Duodenal mucosa (tissue), 2 donors: ENCODE measurements at regions not wholly inside any gene's neighbourhood (a gene's known extent, or its start where the extent isn't known, plus 50 kb on each side); places are given as distances from the start of the nearest gene placed in this dataset.

ENCODE experiments used
- H3K27ac ChIP-seq: one replicate; pipeline ENCODE4 v1.7.0; 2013; ENCODE audit warnings: low read depth, low read length
- H3K27me3 ChIP-seq, 2 donors: one replicate each; pipeline ENCODE4 v1.7.0; 2013; ENCODE audit warnings: low read length in 2 of 2, control low read depth in 1 of 2; ENCODE audit not compliant: insufficient read depth in 2 of 2, control insufficient read depth in 1 of 2
- H3K36me3 ChIP-seq, 2 donors: one replicate each; pipeline ENCODE4 v1.7.0; 2013; ENCODE audit warnings: low read length in 2 of 2, control low read depth in 1 of 2; ENCODE audit not compliant: insufficient read depth in 2 of 2, control insufficient read depth in 1 of 2
- H3K4me1 ChIP-seq, 2 donors: one replicate each; pipeline ENCODE4 v1.7.0; 2013; ENCODE audit warnings: low read length in 2 of 2, control low read depth in 1 of 2; ENCODE audit not compliant: insufficient read depth in 2 of 2, control insufficient read depth in 1 of 2
- H3K4me3 ChIP-seq, 2 donors: one replicate each; pipeline ENCODE4 v1.7.0; 2013; ENCODE audit warnings: low read length in 2 of 2, low read depth in 1 of 2
- H3K9ac ChIP-seq, 2 donors: one replicate each; pipeline ENCODE4 v1.7.0; 2013; ENCODE audit warnings: low read length in 2 of 2, low read depth in 1 of 2
- H3K9me3 ChIP-seq, 2 donors: one replicate each; pipeline ENCODE4 v1.7.0; 2013; ENCODE audit warnings: low read length in 2 of 2, control low read depth in 1 of 2; ENCODE audit not compliant: control insufficient read depth in 1 of 2

GRCh38 chr12:20011200-20011599 lies 357.1 kb upstream of the PDE3A start:
- no peak overlapping the region for H3K27ac ChIP-seq
- no peaks in the 10 kb centered on the region for H3K27me3 ChIP-seq
- no peaks in the 10 kb centered on the region for H3K4me1 ChIP-seq
- H3K36me3 ChIP-seq, result no peaks in the 10 kb centered on the region
- H3K9ac ChIP-seq, result no peak overlapping the region
- no peak overlapping the region for H3K4me3 ChIP-seq
- no peaks in the 10 kb centered on the region for H3K9me3 ChIP-seq

- Histone ChIP-seq H3K27me3 (no peaks in the 10 kb centered on the region), H3K27ac (no peak overlapping the region), H3K4me1 (peaks cover 0 to 7% of the 10 kb centered on the region in 2 donors), H3K9ac (no peak overlapping the region), H3K36me3 (no peaks in the 10 kb centered on the region), H3K9me3 (no peaks in the 10 kb centered on the region), H3K4me3 (no peak overlapping the region)
These were observed 350.5 kb upstream of the PDE3A start for GRCh38 chr12:20017802-20018201.

GRCh38 chr12:20018406-20018805 lies 349.9 kb upstream of the PDE3A start:
- Histone ChIP-seq H3K9ac (no peak overlapping the region), H3K4me1 (peaks cover 0 to 7% of the 10 kb centered on the region in 2 donors), H3K9me3 (no peaks in the 10 kb centered on the region), H3K36me3 (no peaks in the 10 kb centered on the region), H3K27me3 (no peaks in the 10 kb centered on the region), H3K27ac (no peak overlapping the region), H3K4me3 (no peak overlapping the region)

- no peak overlapping the region for H3K27ac ChIP-seq
- H3K4me1 ChIP-seq, result no peaks in the 10 kb centered on the region
- H3K36me3 ChIP-seq, result no peaks in the 10 kb centered on the region
- no peaks in the 10 kb centered on the region for H3K9me3 ChIP-seq
- H3K9ac ChIP-seq, result no peak overlapping the region
- no peak overlapping the region for H3K4me3 ChIP-seq
- H3K27me3 ChIP-seq, result no peaks in the 10 kb centered on the region
These were observed 344.1 kb upstream of the PDE3A start for GRCh38 chr12:20024194-20024593.

- H3K4me1 ChIP-seq, result no peaks in the 10 kb centered on the region
- H3K27ac ChIP-seq, result no peak overlapping the region
- no peak overlapping the region for H3K4me3 ChIP-seq
- H3K9me3 ChIP-seq, result no peaks in the 10 kb centered on the region
- no peaks in the 10 kb centered on the region for H3K27me3 ChIP-seq
- no peaks in the 10 kb centered on the region for H3K36me3 ChIP-seq
- no peak overlapping the region for H3K9ac ChIP-seq
These were observed 340.3 kb upstream of the PDE3A start for GRCh38 chr12:20028033-20028432.

GRCh38 chr12:20030826-20031225 lies 337.5 kb upstream of the PDE3A start:
- Histone ChIP-seq H3K9ac (no peak overlapping the region), H3K4me1 (no peaks in the 10 kb centered on the region), H3K9me3 (no peaks in the 10 kb centered on the region), H3K27ac (no peak overlapping the region), H3K27me3 (no peaks in the 10 kb centered on the region), H3K4me3 (no peak overlapping the region), H3K36me3 (no peaks in the 10 kb centered on the region)

- Histone ChIP-seq H3K36me3 (no peaks in the 10 kb centered on the region), H3K9me3 (no peaks in the 10 kb centered on the region), H3K27me3 (no peaks in the 10 kb centered on the region), H3K4me1 (no peaks in the 10 kb centered on the region), H3K9ac (no peak overlapping the region), H3K4me3 (no peak overlapping the region), H3K27ac (no peak overlapping the region)
These were observed 328.8 kb upstream of the PDE3A start for GRCh38 chr12:20039562-20039961.

- Histone ChIP-seq H3K9me3 (no peaks in the 10 kb centered on the region), H3K4me1 (no peaks in the 10 kb centered on the region), H3K36me3 (no peaks in the 10 kb centered on the region), H3K27me3 (no peaks in the 10 kb centered on the region), H3K9ac (no peak overlapping the region), H3K4me3 (no peak overlapping the region), H3K27ac (no peak overlapping the region)
These were observed 328.2 kb upstream of the PDE3A start for GRCh38 chr12:20040184-20040583.

GRCh38 chr12:20040831-20041230 lies 327.5 kb upstream of the PDE3A start:
- no peaks in the 10 kb centered on the region for H3K27me3 ChIP-seq
- no peak overlapping the region for H3K27ac ChIP-seq
- H3K4me1 ChIP-seq, result no peaks in the 10 kb centered on the region
- H3K36me3 ChIP-seq, result no peaks in the 10 kb centered on the region
- no peaks in the 10 kb centered on the region for H3K9me3 ChIP-seq
- no peak overlapping the region for H3K9ac ChIP-seq
- no peak overlapping the region for H3K4me3 ChIP-seq

GRCh38 chr12:20044351-20044750 lies 324.0 kb upstream of the PDE3A start:
- Histone ChIP-seq H3K27ac (no peak overlapping the region), H3K9ac (no peak overlapping the region), H3K27me3 (no peaks in the 10 kb centered on the region), H3K4me1 (no peaks in the 10 kb centered on the region), H3K36me3 (no peaks in the 10 kb centered on the region), H3K4me3 (no peak overlapping the region), H3K9me3 (no peaks in the 10 kb centered on the region)

- no peaks in the 10 kb centered on the region for H3K27me3 ChIP-seq
- no peak overlapping the region for H3K27ac ChIP-seq
These were observed 323.5 kb upstream of the PDE3A start for GRCh38 chr12:20044846-20045245.

More at GRCh38 chr12:20044846-20045245, 323.5 kb upstream of the PDE3A start:
- H3K9me3 ChIP-seq, result no peaks in the 10 kb centered on the region
- H3K36me3 ChIP-seq, result no peaks in the 10 kb centered on the region
- no peaks in the 10 kb centered on the region for H3K4me1 ChIP-seq
- no peak overlapping the region for H3K9ac ChIP-seq
- no peak overlapping the region for H3K4me3 ChIP-seq
